Thyroid gland (tissue), 4 donors: ENCODE measurements at regions not wholly inside any gene's neighbourhood (a gene's known extent, or its start where the extent isn't known, plus 50 kb on each side); places are given as distances from the start of the nearest gene placed in this dataset.

Experiments used
- CTCF ChIP-seq, 6 experiments: fragments of 200-600 bp in 3 of 6; fragments of 450-650 bp in 3 of 6; sonication (generic) in 3 of 6; IDR thresholded peaks; one replicate each; pipeline ENCODE4 v1.5.1; 2016 to 2019; ENCODE audit warnings: antibody characterized with exemption in 6 of 6, mild to moderate bottlenecking in 2 of 6, inconsistent platforms in 1 of 6, moderate library complexity in 1 of 6
- POLR2A ChIP-seq, 2 donors: fragments of 450-650 bp; IDR thresholded peaks; one replicate each; pipeline ENCODE4 v1.6.1; 2017; ENCODE audit warnings: antibody characterized with exemption in 2 of 2, mild to moderate bottlenecking in 2 of 2, moderate library complexity in 1 of 2

GRCh38 chr13:58397596-58398387 is 766.2 kb downstream of the PCDH17 start:
- no peak for TF ChIP-seq POLR2A (IDR thresholded peaks at IDR 0.05)
- no peak for TF ChIP-seq CTCF (IDR thresholded peaks at IDR 0.05)
